SU-DHL-6 (cell line): ENCODE measurements at regions not wholly inside any gene's neighbourhood (a gene's known extent, or its start where the extent isn't known, plus 50 kb on each side); places are given as distances from the start of the nearest gene placed in this dataset.

Experiments
- H2AFZ ChIP-seq: fragments of 200-600 bp; sonication (generic); 2 replicates; pipeline ENCODE4 v1.6.1; 2014; ENCODE audit warnings: low read depth, mild to moderate bottlenecking, moderate library complexity, mixed read lengths, antibody characterized with exemption, low read length; ENCODE audit not compliant: severe bottlenecking
- H3F3A ChIP-seq: fragments of 200-600 bp; shearing (Covaris generic); 2 replicates; pipeline ENCODE4 v1.6.0; 2016; ENCODE audit warnings: antibody characterized with exemption, mild to moderate bottlenecking; ENCODE audit not compliant: insufficient read depth
- H3K27ac ChIP-seq: fragments of 200-600 bp; sonication (generic); 2 replicates; pipeline ENCODE4 v1.5.1; 2016; ENCODE audit warnings: low read depth, mild to moderate bottlenecking, low read length, moderate library complexity, mixed read lengths
- H3K27me3 ChIP-seq: fragments of 200-600 bp; sonication (generic), shearing (Covaris generic); 2 replicates; pipeline ENCODE4 v1.6.0; 2014; ENCODE audit warnings: mild to moderate bottlenecking, low read length
- H3K36me3 ChIP-seq: fragments of 200-600 bp; sonication (generic); 2 replicates; pipeline ENCODE4 v1.6.1; 2014; ENCODE audit warnings: mild to moderate bottlenecking, low read length, mixed read lengths
- H3K4me2 ChIP-seq: fragments of 300-600, 200-600 bp; shearing (Covaris generic), sonication (generic); 2 replicates; pipeline ENCODE4 v1.6.0; 2014; ENCODE audit warnings: low read length, low read depth, mild to moderate bottlenecking; ENCODE audit not compliant: poor library complexity, severe bottlenecking
- H3K4me3 ChIP-seq: fragments of 200-600 bp; sonication (generic); 2 replicates; pipeline ENCODE4 v1.5.1; 2014; ENCODE audit warnings: antibody characterized with exemption, low read length, mild to moderate bottlenecking, mixed read lengths; ENCODE audit not compliant: insufficient read depth, poor library complexity, severe bottlenecking
- H3K79me2 ChIP-seq: fragments of 200-600 bp; sonication (generic); 2 replicates; pipeline ENCODE4 v1.6.1; 2014; ENCODE audit warnings: mild to moderate bottlenecking, low read length, moderate library complexity; ENCODE audit not compliant: insufficient read depth
- H3K9ac ChIP-seq: fragments of 200-600 bp; sonication (generic); 2 replicates; pipeline ENCODE4 v1.7.0; 2014; ENCODE audit warnings: mild to moderate bottlenecking, low read length
- H3K9me2 ChIP-seq: fragments of 200-600 bp; sonication (generic); replicated peaks from 2 replicates; pipeline ENCODE4 v1.6.1; 2014; ENCODE audit warnings: low read length; ENCODE audit not compliant: insufficient read depth
- H3K9me3 ChIP-seq: fragments of 200-600 bp; sonication (generic); 2 replicates; pipeline ENCODE4 v1.6.1; 2014; ENCODE audit warnings: low read length, mixed read lengths; ENCODE audit not compliant: insufficient read depth
- H4K20me1 ChIP-seq: fragments of 200-600 bp; sonication (generic); 2 replicates; pipeline ENCODE4 v1.6.1; 2014; ENCODE audit warnings: low read depth, mild to moderate bottlenecking, antibody characterized with exemption, low read length, moderate library complexity, mixed read lengths
- CTCF ChIP-seq: fragments of 200-600 bp; sonication (generic); IDR thresholded peaks from one replicate; pipeline ENCODE4 v1.5.1; 2017; ENCODE audit warnings: antibody characterized with exemption, mild to moderate bottlenecking, low read length, moderate library complexity; ENCODE audit not compliant: insufficient read depth, poor library complexity, severe bottlenecking
- EZH2phosphoT487 ChIP-seq: fragments of 200-600 bp; sonication (generic), shearing (Covaris generic); conservative IDR thresholded peaks from 2 replicates; pipeline ENCODE4 v1.6.1; 2018; ENCODE audit warnings: mild to moderate bottlenecking, antibody characterized with exemption, low read length, moderate library complexity, mixed read lengths

GRCh38 chrX:43580621-43581020 lies 75.5 kb upstream of the MAOA start:
- H4K20me1 ChIP-seq = no peaks in the 10 kb centered on the region
- H3F3A ChIP-seq = no peaks in the 10 kb centered on the region
- H3K79me2 ChIP-seq = no peaks in the 10 kb centered on the region
- H3K9ac ChIP-seq = no peak overlapping the region
- no peak overlapping the region for H3K4me3 ChIP-seq
- H3K4me2 ChIP-seq = no peak overlapping the region
- H3K36me3 ChIP-seq = no peaks in the 10 kb centered on the region
- no peak overlapping the region for H2AFZ ChIP-seq
- no peaks in the 10 kb centered on the region for H3K9me3 ChIP-seq
- TF ChIP-seq EZH2phosphoT487 (no peak), CTCF (no peak)
- no peaks in the 10 kb centered on the region for H3K9me2 ChIP-seq
- no peaks in the 10 kb centered on the region for H3K27me3 ChIP-seq
- H3K27ac ChIP-seq = no peak overlapping the region

- H3K27ac ChIP-seq = no peak overlapping the region
- no peaks in the 10 kb centered on the region for H3K9me2 ChIP-seq
- TF ChIP-seq EZH2phosphoT487 (no peak), CTCF (no peak)
- no peaks in the 10 kb centered on the region for H3K9me3 ChIP-seq
- H3K9ac ChIP-seq = no peak overlapping the region
- no peak overlapping the region for H3K4me2 ChIP-seq
- H3K27me3 ChIP-seq = no peaks in the 10 kb centered on the region
- no peaks in the 10 kb centered on the region for H3K79me2 ChIP-seq
- H4K20me1 ChIP-seq = no peaks in the 10 kb centered on the region
- no peaks in the 10 kb centered on the region for H3F3A ChIP-seq
- H2AFZ ChIP-seq = no peak overlapping the region
- no peak overlapping the region for H3K4me3 ChIP-seq
- H3K36me3 ChIP-seq = no peaks in the 10 kb centered on the region
These were observed 74.9 kb upstream of the MAOA start for GRCh38 chrX:43581167-43581566.

- no peaks in the 10 kb centered on the region for H3K79me2 ChIP-seq
- no peak overlapping the region for H3K9ac ChIP-seq
- H3K27ac ChIP-seq = no peak overlapping the region
- H3K4me3 ChIP-seq = no peak overlapping the region
- no peak overlapping the region for H3K4me2 ChIP-seq
- no peaks in the 10 kb centered on the region for H3K9me3 ChIP-seq
- no peak for TF ChIP-seq EZH2phosphoT487
- TF ChIP-seq CTCF = no peak
- no peaks in the 10 kb centered on the region for H4K20me1 ChIP-seq
- H3K9me2 ChIP-seq = no peaks in the 10 kb centered on the region
- no peaks in the 10 kb centered on the region for H3K36me3 ChIP-seq
- no peak overlapping the region for H2AFZ ChIP-seq
- no peaks in the 10 kb centered on the region for H3F3A ChIP-seq
- H3K27me3 ChIP-seq = no peaks in the 10 kb centered on the region
These were observed 74.1 kb upstream of the MAOA start for GRCh38 chrX:43581888-43582539.

- H2AFZ ChIP-seq = no peak overlapping the region
- H3K79me2 ChIP-seq = no peaks in the 10 kb centered on the region
- H3K36me3 ChIP-seq = no peaks in the 10 kb centered on the region
- H3K9ac ChIP-seq = no peak overlapping the region
- H3K27me3 ChIP-seq = no peaks in the 10 kb centered on the region
- no peaks in the 10 kb centered on the region for H4K20me1 ChIP-seq
- no peaks in the 10 kb centered on the region for H3K9me2 ChIP-seq
- no peaks in the 10 kb centered on the region for H3F3A ChIP-seq
- H3K4me2 ChIP-seq = no peak overlapping the region
- H3K4me3 ChIP-seq = no peak overlapping the region
- no peaks in the 10 kb centered on the region for H3K9me3 ChIP-seq
- no peak overlapping the region for H3K27ac ChIP-seq
- TF ChIP-seq CTCF = no peak
- no peak for TF ChIP-seq EZH2phosphoT487
These were observed 73.6 kb upstream of the MAOA start for GRCh38 chrX:43582540-43582913.
